ENCODE measurements at regions not wholly inside any gene's neighbourhood (a gene's known extent, or its start where the extent isn't known, plus 50 kb on each side); places are given as distances from the start of the nearest gene placed in this dataset.

DNA sequence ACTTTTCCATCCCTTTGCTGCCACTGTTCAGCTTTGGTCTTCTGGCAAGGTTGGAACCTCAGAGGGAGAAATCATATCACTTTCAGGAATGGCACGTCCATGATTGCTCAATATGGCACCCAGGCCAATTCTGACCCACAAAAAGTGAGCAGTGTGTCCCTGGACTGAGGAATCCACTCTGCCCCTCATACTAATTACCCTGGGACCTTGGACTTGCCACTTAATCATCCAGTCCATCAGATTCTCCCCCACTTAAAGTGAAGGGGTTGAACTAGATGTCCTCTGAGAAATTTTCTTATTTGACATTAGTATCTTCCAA, 449.3 kb upstream of the CITED2 start:
- Mint-ChIP-seq H3K27ac (no peak overlapping the region), H3K9me3 (no peaks in the 10 kb centered on the region), H3K27me3 (ENCODE audit: insufficient read depth) (no peaks in the 10 kb centered on the region), H3K4me3 (no peak overlapping the region), H3K4me1 (ENCODE audit: low read depth) (peaks cover 42% of the 10 kb centered on the region), H3K36me3 (ENCODE audit: low read depth) (peaks cover 16% of the 10 kb centered on the region)
- no peak for DNase-seq
- TF ChIP-seq, protein P1, sequence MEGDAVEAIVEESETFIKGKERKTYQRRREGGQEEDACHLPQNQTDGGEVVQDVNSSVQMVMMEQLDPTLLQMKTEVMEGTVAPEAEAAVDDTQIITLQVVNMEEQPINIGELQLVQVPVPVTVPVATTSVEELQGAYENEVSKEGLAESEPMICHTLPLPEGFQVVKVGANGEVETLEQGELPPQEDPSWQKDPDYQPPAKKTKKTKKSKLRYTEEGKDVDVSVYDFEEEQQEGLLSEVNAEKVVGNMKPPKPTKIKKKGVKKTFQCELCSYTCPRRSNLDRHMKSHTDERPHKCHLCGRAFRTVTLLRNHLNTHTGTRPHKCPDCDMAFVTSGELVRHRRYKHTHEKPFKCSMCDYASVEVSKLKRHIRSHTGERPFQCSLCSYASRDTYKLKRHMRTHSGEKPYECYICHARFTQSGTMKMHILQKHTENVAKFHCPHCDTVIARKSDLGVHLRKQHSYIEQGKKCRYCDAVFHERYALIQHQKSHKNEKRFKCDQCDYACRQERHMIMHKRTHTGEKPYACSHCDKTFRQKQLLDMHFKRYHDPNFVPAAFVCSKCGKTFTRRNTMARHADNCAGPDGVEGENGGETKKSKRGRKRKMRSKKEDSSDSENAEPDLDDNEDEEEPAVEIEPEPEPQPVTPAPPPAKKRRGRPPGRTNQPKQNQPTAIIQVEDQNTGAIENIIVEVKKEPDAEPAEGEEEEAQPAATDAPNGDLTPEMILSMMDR (IDR thresholded peaks at IDR 0.05) = no peak

DNA sequence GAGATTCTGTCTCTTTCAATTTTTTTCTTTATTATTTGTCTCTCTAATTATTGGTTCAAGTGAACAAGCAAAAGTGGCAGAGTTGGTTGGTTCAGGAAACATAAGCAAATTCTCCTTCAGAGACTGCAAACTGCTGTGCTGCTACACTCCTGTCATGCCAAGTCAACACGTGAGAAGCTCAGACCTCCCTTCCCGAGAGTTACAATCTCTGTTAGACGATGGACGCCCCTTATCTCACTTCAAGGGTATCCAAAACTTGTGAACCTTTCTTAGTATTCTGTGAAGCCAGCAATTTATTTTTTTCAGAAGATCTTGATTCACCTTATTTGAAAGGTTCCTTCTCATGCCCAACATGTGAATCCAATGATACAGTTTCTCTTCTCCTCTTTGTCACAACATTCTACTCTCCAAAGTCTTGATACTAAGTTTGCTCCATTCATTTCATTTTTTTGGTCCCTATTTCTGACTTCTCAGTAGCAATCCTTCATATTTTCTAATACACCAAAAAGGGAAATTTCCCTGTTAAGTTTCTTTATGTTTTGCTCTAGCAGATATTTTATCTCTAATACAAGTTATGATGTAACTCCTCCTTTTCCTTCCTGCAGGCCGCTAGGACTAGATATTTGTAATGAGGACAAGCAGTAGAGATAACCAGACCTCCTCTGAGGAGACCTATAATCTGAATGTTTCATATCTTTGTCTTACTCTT, 448.8 kb upstream of the CITED2 start:
- Mint-ChIP-seq H3K9me3 (no peaks in the 10 kb centered on the region), H3K27ac (no peak overlapping the region), H3K4me1 (ENCODE audit: low read depth) (peaks cover 47% of the 10 kb centered on the region), H3K27me3 (ENCODE audit: insufficient read depth) (no peaks in the 10 kb centered on the region), H3K4me3 (no peak overlapping the region), H3K36me3 (ENCODE audit: low read depth) (peaks cover 21% of the 10 kb centered on the region)
- DNase-seq = no peak
- TF ChIP-seq, protein P1 (IDR thresholded peaks at IDR 0.05) = no peak

DNA sequence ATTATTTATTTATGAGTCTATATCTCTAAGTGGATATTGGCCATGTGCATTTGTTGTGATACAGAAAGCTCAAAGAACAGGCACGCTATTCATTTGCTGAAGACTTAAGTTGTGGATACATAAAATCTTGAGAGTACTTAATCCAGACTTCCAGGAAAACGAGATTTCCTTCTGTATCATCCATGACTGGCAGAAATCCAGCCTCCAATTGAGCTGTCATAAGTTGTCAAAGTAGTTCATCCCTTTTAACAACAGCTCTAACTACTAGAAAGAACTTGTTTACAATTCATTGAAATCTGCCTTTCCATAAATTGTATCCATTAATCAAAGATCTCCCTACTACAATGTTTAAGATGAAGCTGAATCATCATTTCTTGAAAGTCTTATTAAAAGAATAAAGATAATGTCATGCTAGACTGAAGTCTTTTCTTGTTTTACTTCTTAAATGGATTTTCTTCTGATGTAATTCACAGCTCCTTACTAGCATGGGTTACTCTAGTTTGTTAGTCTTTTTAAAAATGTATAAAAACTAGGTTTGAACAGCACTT, 447.3 kb upstream of the CITED2 start:
- Mint-ChIP-seq H3K4me1 (ENCODE audit: low read depth) (peaks cover 55% of the 10 kb centered on the region), H3K9me3 (no peaks in the 10 kb centered on the region), H3K27me3 (ENCODE audit: insufficient read depth) (no peaks in the 10 kb centered on the region), H3K36me3 (ENCODE audit: low read depth) (peaks cover 21% of the 10 kb centered on the region), H3K4me3 (no peak overlapping the region), H3K27ac (no peak overlapping the region)
- TF ChIP-seq, protein P1 (IDR thresholded peaks at IDR 0.05) = no peak
- DNase-seq = no peak

DNA sequence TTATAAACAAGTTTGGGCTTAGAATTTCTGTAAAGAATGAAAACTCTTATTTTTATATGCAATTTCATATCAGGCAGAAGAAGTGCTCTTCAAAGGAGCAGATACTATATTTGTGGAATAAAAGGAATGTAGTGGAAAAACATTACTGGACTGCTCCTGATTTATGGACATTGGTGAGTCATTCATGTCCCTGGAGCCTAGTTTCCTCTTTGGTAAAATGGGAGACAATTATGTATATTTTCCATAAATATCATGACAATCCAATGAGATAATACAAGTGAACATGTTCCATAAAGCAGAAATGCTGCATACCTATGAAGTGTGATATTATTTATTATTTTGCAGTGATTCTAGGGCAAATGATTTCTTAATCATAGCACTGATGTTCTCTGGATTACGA, 445.8 kb upstream of the CITED2 start:
- H3K4me1 Mint-ChIP-seq (ENCODE audit: low read depth) = peaks cover 60% of the 10 kb centered on the region
- no peaks in the 10 kb centered on the region for H3K27me3 Mint-ChIP-seq (ENCODE audit: insufficient read depth)
- TF ChIP-seq, protein P1 (IDR thresholded peaks at IDR 0.05) = no peak
- H3K27ac Mint-ChIP-seq = 0 out of 2 replicates have a peak overlapping the region, but pooled peaks have one; percentile 26
- peaks cover 21% of the 10 kb centered on the region for H3K36me3 Mint-ChIP-seq (ENCODE audit: low read depth)
- peak; percentile 65 for DNase-seq
- no peaks in the 10 kb centered on the region for H3K9me3 Mint-ChIP-seq
- peak overlapping the region; percentile 39 for H3K4me3 Mint-ChIP-seq

DNA sequence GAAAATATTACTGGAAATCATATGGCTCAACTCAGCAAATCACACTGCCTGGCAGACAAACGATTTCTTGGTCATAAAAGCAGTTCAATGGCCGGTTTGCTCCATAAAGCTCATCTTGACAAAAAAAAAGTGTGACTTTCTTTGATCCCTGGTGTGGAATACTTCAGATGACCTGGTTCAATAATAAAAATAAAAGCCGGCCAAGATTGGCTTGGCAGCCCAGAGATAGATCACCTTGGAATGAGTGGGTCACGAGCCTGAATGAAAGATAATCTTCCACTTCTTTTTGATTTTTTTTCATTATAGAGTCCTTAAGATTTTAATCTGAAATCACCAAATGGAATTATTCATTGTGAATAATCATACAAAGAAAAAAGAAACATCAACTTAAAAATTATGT, 445.3 kb upstream of the CITED2 start:
- Mint-ChIP-seq H3K36me3 (ENCODE audit: low read depth) (peaks cover 21% of the 10 kb centered on the region), H3K9me3 (no peaks in the 10 kb centered on the region), H3K27ac (peak overlapping the region; percentile 26; the same call in 1 of the 2 replicates), H3K4me3 (peak overlapping the region; percentile 39), H3K4me1 (ENCODE audit: low read depth) (peaks cover 57% of the 10 kb centered on the region), H3K27me3 (ENCODE audit: insufficient read depth) (no peaks in the 10 kb centered on the region)
- TF ChIP-seq, protein P1 (IDR thresholded peaks at IDR 0.05) = no peak
- DNase-seq = no peak

All from HFFc6 (cell line).